ENCODE measurements at regions not wholly inside any gene's neighbourhood (a gene's known extent, or its start where the extent isn't known, plus 50 kb on each side); places are given as distances from the start of the nearest gene placed in this dataset.

DNA sequence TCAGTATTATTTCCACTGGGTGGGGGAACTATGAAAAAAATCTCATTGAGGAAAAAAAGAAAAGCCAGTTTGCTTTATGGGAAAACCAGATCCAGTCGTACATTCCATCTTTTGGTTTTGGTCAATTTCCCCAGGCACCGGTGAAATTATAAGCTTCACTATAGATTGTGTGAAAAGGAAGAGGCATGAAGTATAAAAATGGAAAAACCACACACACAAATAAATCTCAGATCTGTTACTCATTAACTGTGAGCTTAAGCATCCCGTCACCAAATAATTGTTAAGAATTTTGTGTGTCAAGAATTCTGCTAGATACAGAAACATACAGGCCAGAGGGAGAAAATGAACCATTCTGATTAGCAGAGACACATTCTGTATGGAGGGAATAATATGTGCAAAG lies 405.5 kb upstream of the CELF2 start:
- H3K36me3 ChIP-seq (ENCODE audit: control insufficient read depth, low read length): no peaks in the 10 kb centered on the region
- H3K9me2 ChIP-seq (replicated peaks; ENCODE audit: control insufficient read depth, low read length): no peaks in the 10 kb centered on the region
- no peaks in the 10 kb centered on the region for H4K20me1 ChIP-seq (ENCODE audit: control insufficient read depth, insufficient read depth, low read depth, low read length)
- TF ChIP-seq, protein P1, sequence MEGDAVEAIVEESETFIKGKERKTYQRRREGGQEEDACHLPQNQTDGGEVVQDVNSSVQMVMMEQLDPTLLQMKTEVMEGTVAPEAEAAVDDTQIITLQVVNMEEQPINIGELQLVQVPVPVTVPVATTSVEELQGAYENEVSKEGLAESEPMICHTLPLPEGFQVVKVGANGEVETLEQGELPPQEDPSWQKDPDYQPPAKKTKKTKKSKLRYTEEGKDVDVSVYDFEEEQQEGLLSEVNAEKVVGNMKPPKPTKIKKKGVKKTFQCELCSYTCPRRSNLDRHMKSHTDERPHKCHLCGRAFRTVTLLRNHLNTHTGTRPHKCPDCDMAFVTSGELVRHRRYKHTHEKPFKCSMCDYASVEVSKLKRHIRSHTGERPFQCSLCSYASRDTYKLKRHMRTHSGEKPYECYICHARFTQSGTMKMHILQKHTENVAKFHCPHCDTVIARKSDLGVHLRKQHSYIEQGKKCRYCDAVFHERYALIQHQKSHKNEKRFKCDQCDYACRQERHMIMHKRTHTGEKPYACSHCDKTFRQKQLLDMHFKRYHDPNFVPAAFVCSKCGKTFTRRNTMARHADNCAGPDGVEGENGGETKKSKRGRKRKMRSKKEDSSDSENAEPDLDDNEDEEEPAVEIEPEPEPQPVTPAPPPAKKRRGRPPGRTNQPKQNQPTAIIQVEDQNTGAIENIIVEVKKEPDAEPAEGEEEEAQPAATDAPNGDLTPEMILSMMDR (IDR thresholded peaks at IDR 0.05; ENCODE audit: low read depth, low read length, poor library complexity, severe bottlenecking): no peak
- TF ChIP-seq EZH2phosphoT487 (IDR thresholded peaks at IDR 0.05; ENCODE audit: borderline replicate concordance, low read length): no peak
- H3K9me3 ChIP-seq (ENCODE audit: control insufficient read depth, insufficient read depth, low read length): no peaks in the 10 kb centered on the region
- H3K79me2 ChIP-seq (ENCODE audit: control insufficient read depth, low read length): no peaks in the 10 kb centered on the region
- H3K27me3 ChIP-seq (ENCODE audit: control insufficient read depth, low read length): no peaks in the 10 kb centered on the region
- no peak overlapping the region for H3K4me2 ChIP-seq (ENCODE audit: low read length)
- no peaks in the 10 kb centered on the region for H3F3A ChIP-seq (ENCODE audit: control insufficient read depth, insufficient read depth)
- no peak overlapping the region for H3K27ac ChIP-seq (ENCODE audit: low read depth, low read length)
- H3K4me3 ChIP-seq (ENCODE audit: low read length): no peak overlapping the region
- no peaks in the 10 kb centered on the region for H3K4me1 ChIP-seq (ENCODE audit: control insufficient read depth, low read length)

DNA sequence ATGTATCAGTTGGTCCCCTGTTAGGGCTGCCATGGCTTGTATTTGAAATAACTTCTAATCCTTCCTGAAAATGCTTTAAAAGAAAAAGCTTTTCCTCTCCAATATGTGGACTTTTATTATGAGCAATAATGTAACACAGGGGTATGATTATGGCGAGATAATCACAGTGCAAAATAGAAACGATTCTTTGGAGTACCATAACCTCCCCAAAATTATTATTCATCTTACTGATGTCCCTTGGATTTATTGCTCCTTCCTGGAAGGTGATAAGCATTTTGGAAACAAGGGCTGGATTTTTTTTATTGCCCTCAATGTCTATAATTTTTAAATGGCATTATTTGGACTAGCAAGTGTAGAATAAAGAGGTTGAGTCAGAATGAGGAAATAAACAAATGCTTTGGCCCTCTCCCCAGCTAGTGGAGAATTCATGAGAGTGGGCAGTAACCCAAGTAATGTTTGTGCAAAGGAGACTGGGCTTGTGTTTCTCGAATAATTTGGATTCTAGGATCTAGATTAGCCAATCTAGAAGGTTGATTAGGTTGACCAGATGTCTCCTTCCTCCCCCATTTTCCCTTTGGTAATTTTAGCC lies 403.9 kb upstream of the CELF2 start:
- no peaks in the 10 kb centered on the region for H3K9me2 ChIP-seq (replicated peaks; ENCODE audit: control insufficient read depth, low read length)
- TF ChIP-seq, protein P1 (IDR thresholded peaks at IDR 0.05; ENCODE audit: low read depth, low read length, poor library complexity, severe bottlenecking): no peak
- no peak for TF ChIP-seq EZH2phosphoT487 (IDR thresholded peaks at IDR 0.05; ENCODE audit: borderline replicate concordance, low read length)
- H3K9me3 ChIP-seq (ENCODE audit: control insufficient read depth, insufficient read depth, low read length): no peaks in the 10 kb centered on the region; the same call in 1 of the 2 replicates
- no peaks in the 10 kb centered on the region for H3K27me3 ChIP-seq (ENCODE audit: control insufficient read depth, low read length)
- no peaks in the 10 kb centered on the region for H3K79me2 ChIP-seq (ENCODE audit: control insufficient read depth, low read length)
- H3F3A ChIP-seq (ENCODE audit: control insufficient read depth, insufficient read depth): no peaks in the 10 kb centered on the region
- H3K4me1 ChIP-seq (ENCODE audit: control insufficient read depth, low read length): no peaks in the 10 kb centered on the region
- H3K36me3 ChIP-seq (ENCODE audit: control insufficient read depth, low read length): no peaks in the 10 kb centered on the region
- no peak overlapping the region for H3K4me3 ChIP-seq (ENCODE audit: low read length)
- H4K20me1 ChIP-seq (ENCODE audit: control insufficient read depth, insufficient read depth, low read depth, low read length): no peaks in the 10 kb centered on the region
- H3K27ac ChIP-seq (ENCODE audit: low read depth, low read length): no peak overlapping the region
- H3K4me2 ChIP-seq (ENCODE audit: low read length): no peak overlapping the region

- Histone ChIP-seq H3K4me1 (ENCODE audit: control insufficient read depth, low read length) (no peaks in the 10 kb centered on the region), H3K4me3 (ENCODE audit: low read length) (no peak overlapping the region), H3F3A (ENCODE audit: control insufficient read depth, insufficient read depth) (no peaks in the 10 kb centered on the region), H3K9me3 (ENCODE audit: control insufficient read depth, insufficient read depth, low read length) (no peaks in the 10 kb centered on the region; the same call in 1 of the 2 replicates), H3K27ac (ENCODE audit: low read depth, low read length) (no peak overlapping the region), H3K27me3 (ENCODE audit: control insufficient read depth, low read length) (no peaks in the 10 kb centered on the region), H3K9me2 (replicated peaks; ENCODE audit: control insufficient read depth, low read length) (no peaks in the 10 kb centered on the region), H3K79me2 (ENCODE audit: control insufficient read depth, low read length) (no peaks in the 10 kb centered on the region), H3K4me2 (ENCODE audit: low read length) (no peak overlapping the region), H3K36me3 (ENCODE audit: control insufficient read depth, low read length) (no peaks in the 10 kb centered on the region), H4K20me1 (ENCODE audit: control insufficient read depth, insufficient read depth, low read depth, low read length) (no peaks in the 10 kb centered on the region)
- TF ChIP-seq EZH2phosphoT487 (IDR thresholded peaks at IDR 0.05; ENCODE audit: borderline replicate concordance, low read length): no peak
- TF ChIP-seq, protein P1 (IDR thresholded peaks at IDR 0.05; ENCODE audit: low read depth, low read length, poor library complexity, severe bottlenecking): no peak
Measured at GRCh38 chr10:10617686-10618085, 400.0 kb upstream of the CELF2 start.

All from DOHH2 (cell line).